Keratinocyte (primary cell): ENCODE measurements at regions not wholly inside any gene's neighbourhood (a gene's known extent, or its start where the extent isn't known, plus 50 kb on each side); places are given as distances from the start of the nearest gene placed in this dataset.

ENCODE experiments used
- DNase-seq: peaks from one replicate; pipeline ENCODE4 v3.0.0-alpha.2; 2011; ENCODE audit warnings: low read depth, missing footprints, low spot score
- FAIRE-seq: peaks from 2 replicates; lab custom pipeline; 2011; peaks lifted over from hg19 to GRCh38; lab: Jason Lieb, UNC
- H2AFZ ChIP-seq: 2 replicates; pipeline ENCODE4 v1.6.0; 2012; ENCODE audit warnings: low read length, control low read depth, inconsistent platforms; ENCODE audit not compliant: control insufficient read depth
- H3K27ac ChIP-seq: 2 replicates; pipeline ENCODE4 v1.5.1; 2011; ENCODE audit warnings: low read length; ENCODE audit not compliant: control insufficient read depth, insufficient read depth
- H3K27me3 ChIP-seq: 3 replicates; pipeline ENCODE4 v1.6.0; 2011; ENCODE audit warnings: low read length; ENCODE audit not compliant: control insufficient read depth, insufficient read depth; ENCODE audit errors: extremely low read depth
- H3K36me3 ChIP-seq, 2 experiments: 2 replicates in 1 of 2; 3 replicates in 1 of 2; pipeline ENCODE4 v1.5.1; 2011; ENCODE audit warnings: low read length in 2 of 2, mild to moderate bottlenecking in 1 of 2; ENCODE audit not compliant: control insufficient read depth in 2 of 2, insufficient read depth in 2 of 2; ENCODE audit errors: extremely low read depth in 1 of 2
- H3K4me1 ChIP-seq: 3 replicates; pipeline ENCODE4 v1.5.1; 2011; ENCODE audit warnings: low read length; ENCODE audit not compliant: control insufficient read depth, insufficient read depth; ENCODE audit errors: extremely low read depth
- H3K4me2 ChIP-seq: 3 replicates; pipeline ENCODE4 v1.6.0; 2011; ENCODE audit warnings: low read depth, low read length; ENCODE audit not compliant: control insufficient read depth, insufficient read depth; ENCODE audit errors: extremely low read depth
- H3K4me3 ChIP-seq, 3 experiments: fragments of 200-600 bp in 1 of 3; sonication (generic) in 1 of 3; 2 replicates in 2 of 3; 3 replicates in 1 of 3; pipeline ENCODE4 v1.5.1; 2011 to 2016; ENCODE audit warnings: low read length in 3 of 3, mild to moderate bottlenecking in 3 of 3, control low read depth in 2 of 3, inconsistent platforms in 1 of 3, low read depth in 1 of 3, mixed read lengths in 1 of 3, mixed run types in 1 of 3, moderate library complexity in 1 of 3; ENCODE audit not compliant: control insufficient read depth in 2 of 3, insufficient read depth in 2 of 3; ENCODE audit errors: extremely low read depth in 1 of 3
- H3K79me2 ChIP-seq: 2 replicates; pipeline ENCODE4 v1.6.0; 2012; ENCODE audit warnings: low read length; ENCODE audit not compliant: control insufficient read depth, insufficient read depth
- H3K9ac ChIP-seq: 3 replicates; pipeline ENCODE4 v1.6.0; 2011; ENCODE audit warnings: low read length; ENCODE audit not compliant: control insufficient read depth, insufficient read depth; ENCODE audit errors: extremely low read depth
- H3K9me1 ChIP-seq: 3 replicates; pipeline ENCODE4 v1.6.0; 2011; ENCODE audit warnings: low read length; ENCODE audit not compliant: control insufficient read depth, insufficient read depth; ENCODE audit errors: extremely low read depth
- H3K9me3 ChIP-seq: 2 replicates; pipeline ENCODE4 v1.5.1; 2012; ENCODE audit warnings: low read depth, low read length; ENCODE audit not compliant: control insufficient read depth
- H4K20me1 ChIP-seq: 3 replicates; pipeline ENCODE4 v1.6.0; 2011; ENCODE audit warnings: low read length; ENCODE audit not compliant: control insufficient read depth, insufficient read depth; ENCODE audit errors: extremely low read depth
- CTCF ChIP-seq, 3 experiments: IDR thresholded peaks in 1 of 3; conservative IDR thresholded peaks in 1 of 3; optimal IDR thresholded peaks in 1 of 3; 2 replicates in 2 of 3; 3 replicates in 1 of 3; pipeline versions ENCODE3 to v1.5.1; 2011; ENCODE audit warnings: low read length in 3 of 3, mild to moderate bottlenecking in 3 of 3, moderate library complexity in 2 of 3, control low read depth in 1 of 3, inconsistent platforms in 1 of 3; ENCODE audit not compliant: insufficient read depth in 2 of 3; ENCODE audit errors: extremely low read depth in 1 of 3
- EZH2 ChIP-seq: IDR thresholded peaks from one replicate; pipeline ENCODE4 v1.6.1; 2012; ENCODE audit warnings: inconsistent platforms, mild to moderate bottlenecking, low read length, moderate library complexity
- dilution Hi-C: fragments of 300-500 bp; cut with MboI; formaldehyde crosslinking; loops from one replicate; pipeline ENCODE4 v1.7.0; 2020; ENCODE audit warnings: low sequenced_read_pairs; ENCODE audit not compliant: extremely low pct_ligation_motif_present

DNA sequence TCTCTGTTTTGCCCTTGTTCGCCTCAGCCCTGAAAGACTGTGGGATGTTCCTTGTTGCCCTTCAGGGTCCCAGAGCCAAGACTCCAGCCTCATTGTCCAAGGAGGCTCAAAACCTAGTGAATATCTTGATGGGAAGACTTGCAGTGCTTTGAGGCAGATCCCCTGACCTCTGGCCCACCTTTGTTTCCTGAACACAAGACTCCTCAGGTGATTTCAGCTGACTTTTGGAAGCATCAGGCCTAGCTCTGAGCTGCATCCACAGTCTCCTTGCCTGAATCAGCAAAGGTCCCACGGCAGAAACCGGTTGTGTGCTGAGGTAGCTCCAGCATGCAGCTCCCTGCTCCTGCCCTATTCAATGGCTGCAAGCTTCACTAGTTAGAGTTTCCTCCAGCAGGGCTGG, 159.3 kb upstream of the B3GAT1 start:
- FAIRE-seq (no peak), DNase-seq (no peak)
- Histone ChIP-seq H4K20me1 (no peaks in the 10 kb centered on the region), H3K36me3 (no peaks in the 10 kb centered on the region), H3K79me2 (no peaks in the 10 kb centered on the region), H3K27ac (no peak overlapping the region), H3K4me3 (no peak overlapping the region), H3K27me3 (no peaks in the 10 kb centered on the region), H3K9me3 (no peaks in the 10 kb centered on the region), H3K4me1 (no peaks in the 10 kb centered on the region), H3K4me2 (no peak overlapping the region), H3K9me1 (no peaks in the 10 kb centered on the region), H3K9ac (no peak overlapping the region), H2AFZ (no peak overlapping the region)
- TF ChIP-seq CTCF (optimal IDR thresholded peaks at IDR 0.05 in 1 of 3, IDR thresholded peaks at IDR 0.05 in 1 of 3, conservative IDR thresholded peaks at IDR 0.05 in 1 of 3; ENCODE audit: extremely low read depth in 1 of 3, insufficient read depth in 2 of 3, low read length in 3 of 3) (no peak), EZH2 (no peak)
- dilution Hi-C loops = no loop called here

DNA sequence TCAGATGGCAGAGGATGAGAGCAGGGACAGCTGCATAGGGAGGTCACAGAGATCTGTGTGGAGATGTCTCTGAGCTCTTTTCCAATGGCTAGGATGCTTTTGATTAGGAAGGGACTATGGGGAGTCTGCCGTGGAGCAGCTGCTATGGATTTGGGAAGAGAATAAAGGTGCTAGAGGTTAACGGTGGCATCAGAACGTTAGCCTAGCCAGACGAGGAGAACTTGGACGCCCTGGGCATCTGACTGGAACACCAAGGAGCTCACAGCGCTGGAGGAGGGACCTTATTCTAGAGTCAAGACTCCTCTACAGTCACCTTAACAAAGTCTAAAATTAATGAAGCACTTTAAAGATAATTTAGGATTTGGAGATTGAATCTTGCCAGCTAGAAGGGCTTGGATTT, 157.2 kb upstream of the B3GAT1 start:
- H3K27ac ChIP-seq = no peak overlapping the region
- no peak overlapping the region for H3K4me3 ChIP-seq
- peaks cover 2% of the 10 kb centered on the region for H3K9me3 ChIP-seq
- no peak overlapping the region for H3K9ac ChIP-seq
- no peaks in the 10 kb centered on the region for H3K79me2 ChIP-seq
- H3K27me3 ChIP-seq = no peaks in the 10 kb centered on the region
- DNase-seq (no peak), FAIRE-seq (no peak)
- no peaks in the 10 kb centered on the region for H3K9me1 ChIP-seq
- dilution Hi-C loops = no loop called here
- no peaks in the 10 kb centered on the region for H3K4me1 ChIP-seq
- no peak overlapping the region for H2AFZ ChIP-seq
- no peaks in the 10 kb centered on the region for H3K36me3 ChIP-seq
- TF ChIP-seq CTCF (optimal IDR thresholded peaks at IDR 0.05 in 1 of 3, IDR thresholded peaks at IDR 0.05 in 1 of 3, conservative IDR thresholded peaks at IDR 0.05 in 1 of 3; ENCODE audit: extremely low read depth in 1 of 3, insufficient read depth in 2 of 3, low read length in 3 of 3) (no peak), EZH2 (no peak)
- H3K4me2 ChIP-seq = no peak overlapping the region
- H4K20me1 ChIP-seq = no peaks in the 10 kb centered on the region
